ENCODE measurements at regions not wholly inside any gene's neighbourhood (a gene's known extent, or its start where the extent isn't known, plus 50 kb on each side); places are given as distances from the start of the nearest gene placed in this dataset.

GRCh38 chr4:136357556-136357955 lies 1174.7 kb downstream of the PCDH18 start:
- Histone ChIP-seq H2AFZ (ENCODE audit: low read depth, low read length) (no peak overlapping the region), H2BK5ac (ENCODE audit: low read depth, low read length, poor library complexity, severe bottlenecking) (no peak overlapping the region), H4K91ac (ENCODE audit: low read length) (no peak overlapping the region), H3K14ac (ENCODE audit: low read length in 2 of 2) (no peak overlapping the region), H3K23ac (ENCODE audit: low read length in 2 of 2) (no peak overlapping the region), H3K4me3 (ENCODE audit: insufficient read depth in 1 of 2, low read depth in 1 of 2, low read length in 2 of 2) (no peak overlapping the region), H4K8ac (ENCODE audit: low read length) (no peak overlapping the region), H3K27ac (ENCODE audit: low read length, poor library complexity, severe bottlenecking) (no peak overlapping the region), H2BK12ac (ENCODE audit: low read length in 2 of 2) (no peak overlapping the region), H3K9me3 (ENCODE audit: control insufficient read depth, low read length) (no peaks in the 10 kb centered on the region), H3K4me2 (ENCODE audit: low read length, poor library complexity, severe bottlenecking) (no peak overlapping the region), H3K4ac (ENCODE audit: low read depth in 1 of 2, low read length in 2 of 2) (no peak overlapping the region), H3K27me3 (ENCODE audit: control insufficient read depth in 1 of 2, insufficient read depth in 1 of 2, low read length in 2 of 2) (no peaks in the 10 kb centered on the region), H3K18ac (ENCODE audit: low read depth in 1 of 2, low read length in 2 of 2) (no peak overlapping the region), H3K79me1 (replicated peaks; ENCODE audit: low read length, poor library complexity, severe bottlenecking) (no peaks in the 10 kb centered on the region), H3K36me3 (ENCODE audit: control insufficient read depth in 1 of 2, insufficient read depth in 2 of 2, low read depth in 1 of 2, low read length in 2 of 2) (no peaks in the 10 kb centered on the region), H2BK120ac (ENCODE audit: low read depth, low read length) (no peak overlapping the region), H3K9ac (ENCODE audit: low read length) (no peak overlapping the region), H2AK5ac (ENCODE audit: low read length, severe bottlenecking) (no peak overlapping the region), H2BK15ac (ENCODE audit: low read depth, poor library complexity, severe bottlenecking) (no peak overlapping the region), H3K4me1 (ENCODE audit: control insufficient read depth, insufficient read depth, low read depth, low read length) (peaks cover 1% of the 10 kb centered on the region)
- DNase-seq: no peak

DNA sequence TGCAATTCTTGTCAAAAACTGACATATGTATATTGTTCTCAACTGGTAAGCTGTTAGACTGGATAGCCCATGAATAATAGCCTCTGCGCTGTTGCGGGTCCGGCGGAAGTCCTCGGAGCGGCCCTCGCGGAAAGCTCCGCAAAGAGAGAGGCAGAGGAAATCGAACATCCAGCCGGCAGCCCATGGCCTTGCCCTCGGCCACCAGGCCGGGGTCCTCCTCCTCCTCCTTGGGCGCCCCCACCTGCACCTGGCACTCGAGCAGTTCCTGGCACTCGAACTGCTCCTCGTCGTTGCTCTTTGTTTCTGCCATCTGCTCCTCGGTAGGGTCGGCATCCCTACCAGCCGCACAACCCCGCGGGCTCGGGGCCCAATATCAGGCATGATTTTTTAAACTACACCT lies 1176.3 kb downstream of the PCDH18 start:
- no peaks in the 10 kb centered on the region for H3K79me1 ChIP-seq (replicated peaks; ENCODE audit: low read length, poor library complexity, severe bottlenecking)
- no peak overlapping the region for H2BK120ac ChIP-seq (ENCODE audit: low read depth, low read length)
- H3K23ac ChIP-seq (ENCODE audit: low read length in 2 of 2): no peak overlapping the region
- H3K14ac ChIP-seq (ENCODE audit: low read length in 2 of 2): no peak overlapping the region
- no peak overlapping the region for H3K4me3 ChIP-seq (ENCODE audit: insufficient read depth in 1 of 2, low read depth in 1 of 2, low read length in 2 of 2)
- no peak overlapping the region for H4K8ac ChIP-seq (ENCODE audit: low read length)
- no peak for DNase-seq
- H3K36me3 ChIP-seq (ENCODE audit: control insufficient read depth in 1 of 2, insufficient read depth in 2 of 2, low read depth in 1 of 2, low read length in 2 of 2): no peaks in the 10 kb centered on the region
- no peaks in the 10 kb centered on the region for H3K9me3 ChIP-seq (ENCODE audit: control insufficient read depth, low read length)
- H2AFZ ChIP-seq (ENCODE audit: low read depth, low read length): no peak overlapping the region
- no peaks in the 10 kb centered on the region for H3K27me3 ChIP-seq (ENCODE audit: control insufficient read depth in 1 of 2, insufficient read depth in 1 of 2, low read length in 2 of 2)
- H3K4me2 ChIP-seq (ENCODE audit: low read length, poor library complexity, severe bottlenecking): no peak overlapping the region
- H3K9ac ChIP-seq (ENCODE audit: low read length): no peak overlapping the region
- H3K18ac ChIP-seq (ENCODE audit: low read depth in 1 of 2, low read length in 2 of 2): no peak overlapping the region
- H2AK5ac ChIP-seq (ENCODE audit: low read length, severe bottlenecking): no peak overlapping the region
- no peak overlapping the region for H4K91ac ChIP-seq (ENCODE audit: low read length)
- no peak overlapping the region for H2BK5ac ChIP-seq (ENCODE audit: low read depth, low read length, poor library complexity, severe bottlenecking)
- no peak overlapping the region for H3K4ac ChIP-seq (ENCODE audit: low read depth in 1 of 2, low read length in 2 of 2)
- 92% methylated on average over 18 of the region's 24 CpGs for WGBS
- H3K27ac ChIP-seq (ENCODE audit: low read length, poor library complexity, severe bottlenecking): no peak overlapping the region
- H2BK12ac ChIP-seq (ENCODE audit: low read length in 2 of 2): no peak overlapping the region
- H2BK15ac ChIP-seq (ENCODE audit: low read depth, poor library complexity, severe bottlenecking): no peak overlapping the region
- peaks cover 1% of the 10 kb centered on the region for H3K4me1 ChIP-seq (ENCODE audit: control insufficient read depth, insufficient read depth, low read depth, low read length)

GRCh38 chr4:136343340-136343739 lies 1189.0 kb downstream of the PCDH18 start:
- no peak for DNase-seq
- no peak overlapping the region for H2AFZ ChIP-seq (ENCODE audit: low read depth, low read length)
- H3K4me3 ChIP-seq (ENCODE audit: insufficient read depth in 1 of 2, low read depth in 1 of 2, low read length in 2 of 2): no peak overlapping the region
- no peak overlapping the region for H2BK120ac ChIP-seq (ENCODE audit: low read depth, low read length)
- no peaks in the 10 kb centered on the region for H3K9me3 ChIP-seq (ENCODE audit: control insufficient read depth, low read length)
- no peak overlapping the region for H2AK5ac ChIP-seq (ENCODE audit: low read length, severe bottlenecking)
- H2BK15ac ChIP-seq (ENCODE audit: low read depth, poor library complexity, severe bottlenecking): no peak overlapping the region
- no peaks in the 10 kb centered on the region for H3K27me3 ChIP-seq (ENCODE audit: control insufficient read depth in 1 of 2, insufficient read depth in 1 of 2, low read length in 2 of 2)
- WGBS: 50% methylated on average over 1 of the region's 3 CpGs
- H4K91ac ChIP-seq (ENCODE audit: low read length): no peak overlapping the region
- H3K36me3 ChIP-seq (ENCODE audit: control insufficient read depth in 1 of 2, insufficient read depth in 2 of 2, low read depth in 1 of 2, low read length in 2 of 2): no peaks in the 10 kb centered on the region
- H2BK5ac ChIP-seq (ENCODE audit: low read depth, low read length, poor library complexity, severe bottlenecking): no peak overlapping the region
- H2BK12ac ChIP-seq (ENCODE audit: low read length in 2 of 2): no peak overlapping the region
- no peak overlapping the region for H3K14ac ChIP-seq (ENCODE audit: low read length in 2 of 2)
- no peaks in the 10 kb centered on the region for H3K79me1 ChIP-seq (replicated peaks; ENCODE audit: low read length, poor library complexity, severe bottlenecking)
- H3K9ac ChIP-seq (ENCODE audit: low read length): no peak overlapping the region
- H4K8ac ChIP-seq (ENCODE audit: low read length): no peak overlapping the region
- H3K4me2 ChIP-seq (ENCODE audit: low read length, poor library complexity, severe bottlenecking): no peak overlapping the region
- no peak overlapping the region for H3K23ac ChIP-seq (ENCODE audit: low read length in 2 of 2)
- H3K18ac ChIP-seq (ENCODE audit: low read depth in 1 of 2, low read length in 2 of 2): no peak overlapping the region
- H3K4me1 ChIP-seq (ENCODE audit: control insufficient read depth, insufficient read depth, low read depth, low read length): no peaks in the 10 kb centered on the region
- H3K4ac ChIP-seq (ENCODE audit: low read depth in 1 of 2, low read length in 2 of 2): no peak overlapping the region
- no peak overlapping the region for H3K27ac ChIP-seq (ENCODE audit: low read length, poor library complexity, severe bottlenecking)

DNA sequence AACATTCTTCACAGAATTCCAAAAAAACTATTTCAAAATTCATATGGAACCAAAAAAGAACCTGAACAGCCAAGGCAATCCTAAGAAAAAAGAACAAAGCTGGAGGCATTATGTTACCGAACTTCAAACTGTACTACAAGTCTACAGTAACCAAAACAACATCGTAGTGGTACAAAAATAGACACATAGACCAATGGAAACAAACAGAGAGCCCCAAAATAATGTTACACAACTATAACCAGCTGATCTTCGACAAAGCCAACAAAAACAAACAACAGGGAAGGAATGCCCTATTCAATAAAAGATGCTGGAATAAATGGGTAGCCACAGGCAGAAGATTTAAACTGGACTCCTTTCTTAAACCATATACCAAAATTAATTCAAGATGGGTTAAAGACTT lies 1189.6 kb downstream of the PCDH18 start:
- Histone ChIP-seq H3K36me3 (ENCODE audit: control insufficient read depth in 1 of 2, insufficient read depth in 2 of 2, low read depth in 1 of 2, low read length in 2 of 2) (no peaks in the 10 kb centered on the region), H3K4me2 (ENCODE audit: low read length, poor library complexity, severe bottlenecking) (no peak overlapping the region), H2BK12ac (ENCODE audit: low read length in 2 of 2) (no peak overlapping the region), H3K27ac (ENCODE audit: low read length, poor library complexity, severe bottlenecking) (no peak overlapping the region), H3K14ac (ENCODE audit: low read length in 2 of 2) (no peak overlapping the region), H3K23ac (ENCODE audit: low read length in 2 of 2) (no peak overlapping the region), H3K4me3 (ENCODE audit: insufficient read depth in 1 of 2, low read depth in 1 of 2, low read length in 2 of 2) (no peak overlapping the region), H3K9me3 (ENCODE audit: control insufficient read depth, low read length) (no peaks in the 10 kb centered on the region), H2AK5ac (ENCODE audit: low read length, severe bottlenecking) (no peak overlapping the region), H2AFZ (ENCODE audit: low read depth, low read length) (no peak overlapping the region), H3K9ac (ENCODE audit: low read length) (no peak overlapping the region), H4K8ac (ENCODE audit: low read length) (no peak overlapping the region), H2BK15ac (ENCODE audit: low read depth, poor library complexity, severe bottlenecking) (no peak overlapping the region), H4K91ac (ENCODE audit: low read length) (no peak overlapping the region), H3K27me3 (ENCODE audit: control insufficient read depth in 1 of 2, insufficient read depth in 1 of 2, low read length in 2 of 2) (no peaks in the 10 kb centered on the region), H3K4ac (ENCODE audit: low read depth in 1 of 2, low read length in 2 of 2) (no peak overlapping the region), H2BK120ac (ENCODE audit: low read depth, low read length) (no peak overlapping the region), H3K18ac (ENCODE audit: low read depth in 1 of 2, low read length in 2 of 2) (no peak overlapping the region), H2BK5ac (ENCODE audit: low read depth, low read length, poor library complexity, severe bottlenecking) (no peak overlapping the region), H3K4me1 (ENCODE audit: control insufficient read depth, insufficient read depth, low read depth, low read length) (no peaks in the 10 kb centered on the region), H3K79me1 (replicated peaks; ENCODE audit: low read length, poor library complexity, severe bottlenecking) (no peaks in the 10 kb centered on the region)
- 88% methylated on average over 3 of the region's 3 CpGs for WGBS
- DNase-seq: no peak
